GF-D8 (cell line): ENCODE measurements at regions not wholly inside any gene's neighbourhood (a gene's known extent, or its start where the extent isn't known, plus 50 kb on each side); places are given as distances from the start of the nearest gene placed in this dataset.
A peak's percentile ranks its signal among the peaks of the same experiment; 100 is the strongest.
"Not testable (repeated sequence)": the region's sequence is repeated elsewhere in the genome, so short reads cannot be mapped to it uniquely, and the experiment has no call there.

Source experiments
- DNase-seq: peaks from one replicate; lab custom pipeline; 2025; lab: John Stamatoyannopoulos, UW

- DNase-seq, result no peak
These were observed 191.8 kb downstream of the TMEM200A start for GRCh38 chr6:130557481-130558112.

DNA sequence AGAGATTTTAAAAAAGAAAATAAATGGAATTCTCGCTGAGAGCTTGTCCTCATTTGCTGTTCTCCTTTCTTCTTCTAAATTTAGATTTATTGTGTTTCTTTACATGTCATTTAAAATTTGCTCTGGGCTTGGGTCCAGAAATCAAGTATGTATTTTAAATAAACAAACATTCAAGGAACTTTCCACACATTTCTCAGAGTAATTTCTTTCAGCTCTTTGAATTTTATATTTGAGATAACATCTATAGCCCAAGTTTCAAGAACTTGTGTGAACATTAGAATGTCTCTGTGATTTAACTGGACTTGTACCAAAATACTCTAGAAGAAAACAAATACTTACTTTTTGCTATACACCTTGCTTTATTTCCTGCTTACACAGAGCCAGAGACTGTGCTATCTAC lies 192.3 kb downstream of the TMEM200A start:
- DNase-seq, result no peak

DNA sequence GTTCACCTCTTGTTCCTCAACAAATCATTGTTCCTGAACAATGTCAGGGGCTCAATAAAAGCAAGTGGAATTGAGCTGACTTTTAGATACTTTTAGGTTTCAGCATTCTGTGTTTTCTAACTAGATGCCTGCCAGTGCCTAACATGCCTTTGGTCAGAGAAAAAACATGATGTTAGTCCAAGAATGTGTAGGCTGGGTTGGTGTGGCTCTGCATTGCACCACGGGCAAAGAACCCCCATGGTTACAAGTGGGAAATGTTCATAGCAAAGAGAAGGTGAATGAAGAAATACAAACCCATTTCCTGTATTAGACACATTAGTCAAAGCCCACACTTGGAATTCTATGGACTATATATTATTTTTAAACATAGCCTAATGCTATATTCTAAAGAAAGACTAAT lies 193.3 kb downstream of the TMEM200A start:
- DNase-seq, result no peak

GRCh38 chr6:130560231-130560630 lies 194.4 kb downstream of the TMEM200A start:
- DNase-seq, result no peak

- DNase-seq, result not testable (repeated sequence)
These were observed 195.3 kb downstream of the TMEM200A start for GRCh38 chr6:130561159-130561558.

DNA sequence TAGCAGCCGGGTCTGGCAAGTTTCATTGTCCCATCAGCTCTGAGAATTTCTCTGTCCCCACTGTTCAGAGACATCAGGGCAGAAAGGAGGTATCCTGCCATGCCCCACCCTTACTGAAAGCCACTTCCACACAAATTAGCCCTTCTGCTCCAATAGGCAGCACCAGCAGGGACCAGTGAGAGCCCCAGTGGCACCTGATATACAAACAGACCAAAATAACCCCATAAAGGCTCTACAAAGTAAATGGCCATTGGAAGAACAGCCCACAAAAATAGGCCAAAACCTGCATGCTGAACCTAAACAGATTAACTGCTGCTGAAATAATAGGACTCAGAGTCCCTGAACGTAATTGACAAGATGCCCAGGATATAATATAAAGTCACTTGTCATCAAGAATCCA lies 199.9 kb downstream of the TMEM200A start:
- DNase-seq, result no peak

- no peak for DNase-seq
These were observed 208.3 kb downstream of the TMEM200A start for GRCh38 chr6:130574146-130574545.

DNA sequence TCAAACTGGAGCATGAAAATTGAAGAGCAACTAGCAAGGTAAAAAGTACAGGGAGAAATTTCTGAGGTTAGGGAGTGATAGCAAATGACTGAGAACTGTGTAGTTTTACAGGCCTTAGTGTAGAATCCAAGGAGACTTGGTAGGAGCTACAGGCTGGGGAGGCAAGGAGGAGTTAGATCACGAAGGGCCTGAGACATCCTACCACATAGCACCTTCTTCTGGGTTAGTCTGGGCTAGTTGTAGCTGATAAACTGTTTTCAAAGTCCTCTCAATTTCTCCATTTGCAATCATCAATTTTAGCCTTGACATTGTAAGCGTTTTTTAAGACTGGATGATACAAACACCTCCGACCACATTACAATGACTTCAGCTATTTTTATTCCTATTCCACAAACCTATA lies 209.7 kb downstream of the TMEM200A start:
- no peak for DNase-seq

GRCh38 chr6:130575971-130576370 lies 210.2 kb downstream of the TMEM200A start:
- DNase-seq, result no peak

- DNase-seq, result no peak
These were observed 211.5 kb downstream of the TMEM200A start for GRCh38 chr6:130577178-130577919.

GRCh38 chr6:130578713-130579112 lies 212.9 kb downstream of the TMEM200A start:
- DNase-seq, result no peak

- DNase-seq, result no peak
These were observed 217.5 kb downstream of the TMEM200A start for GRCh38 chr6:130583268-130583667.

GRCh38 chr6:130585587-130585986 lies 219.8 kb downstream of the TMEM200A start:
- no peak for DNase-seq

- no peak for DNase-seq
These were observed 222.1 kb downstream of the TMEM200A start for GRCh38 chr6:130587778-130588520.

DNA sequence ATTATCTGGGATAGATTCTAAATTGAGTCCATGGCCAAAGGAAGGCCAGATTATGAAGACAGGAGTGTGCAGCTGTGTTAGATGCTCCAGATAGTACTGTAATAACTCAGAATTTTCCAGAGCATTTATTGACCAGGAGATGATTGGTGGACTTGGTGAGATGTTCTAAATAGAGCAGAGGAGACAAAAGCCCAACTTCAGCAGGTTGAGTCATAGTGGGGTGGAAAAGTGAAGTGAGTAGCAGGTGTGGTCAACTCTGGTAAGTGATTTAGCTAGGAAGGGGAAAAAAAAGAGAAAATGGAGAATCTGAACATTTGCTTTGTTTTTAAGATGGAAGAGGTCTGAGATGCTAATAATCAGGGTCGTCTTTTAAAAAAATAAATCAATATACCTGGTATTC lies 227.4 kb downstream of the TMEM200A start:
- no peak for DNase-seq

DNA sequence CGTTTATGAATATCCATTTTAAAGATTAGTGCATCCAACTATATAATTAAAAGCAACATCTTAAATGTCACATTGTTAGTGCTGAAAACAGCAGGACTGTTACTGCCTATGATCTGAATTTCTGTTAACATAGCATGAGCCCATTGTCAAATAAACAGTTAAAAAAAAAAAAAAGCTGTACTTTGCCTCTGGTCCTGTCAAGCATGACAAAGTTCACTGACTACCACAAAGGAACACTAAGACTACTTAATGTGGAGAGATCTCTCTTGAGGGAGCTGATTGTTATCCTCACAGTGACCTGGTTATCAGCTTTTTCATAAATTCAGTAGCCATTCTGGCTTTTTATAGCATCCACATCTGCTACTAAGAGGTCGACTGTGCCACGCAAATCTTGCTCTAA lies 228.1 kb downstream of the TMEM200A start:
- no peak for DNase-seq

- no peak for DNase-seq
These were observed 228.9 kb upstream of the SMLR1 start for GRCh38 chr6:130598021-130598989.

DNA sequence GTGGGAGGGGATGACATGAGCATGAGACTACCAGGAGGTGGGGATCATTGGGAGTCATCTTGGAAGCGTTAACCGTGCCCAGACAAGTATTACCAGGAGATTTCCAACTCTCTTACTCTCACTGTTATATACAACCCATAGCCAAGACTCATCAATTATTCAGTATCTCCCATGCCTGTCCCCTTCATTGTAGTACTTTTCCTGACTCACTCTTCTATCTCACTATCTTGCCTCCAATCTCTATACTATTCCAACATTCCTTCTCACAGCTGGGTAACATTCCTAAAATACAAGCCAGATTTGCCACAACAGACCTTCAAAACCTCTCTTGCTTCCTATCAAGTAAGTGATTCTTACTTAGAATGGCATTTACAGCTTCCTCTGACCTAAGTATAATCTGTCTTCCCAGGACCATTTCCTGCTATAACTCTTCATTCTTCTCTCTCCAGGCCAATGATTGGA lies 226.3 kb upstream of the SMLR1 start:
- no peak for DNase-seq

- DNase-seq, result peak; percentile 12
These were observed 224.9 kb upstream of the SMLR1 start for GRCh38 chr6:130602151-130602770.

DNA sequence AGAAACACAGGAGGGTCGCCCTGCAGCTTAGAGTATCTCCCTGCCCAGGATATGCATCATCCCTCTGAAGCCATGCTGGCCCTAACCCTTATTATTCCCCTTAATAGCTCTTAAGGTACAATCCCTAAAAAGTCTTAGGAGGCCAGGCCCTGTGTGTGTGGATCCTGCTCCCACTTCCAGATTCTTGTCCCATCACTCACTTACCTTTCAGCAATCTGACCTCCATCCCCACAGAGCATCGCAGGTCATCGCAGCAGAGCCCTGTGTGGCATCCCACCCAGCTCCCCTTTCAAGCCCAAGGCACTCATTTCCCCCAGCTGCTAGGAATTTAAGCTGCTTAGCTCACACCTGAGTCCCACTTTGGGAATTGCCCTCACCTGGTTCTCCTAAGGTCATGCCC lies 223.8 kb upstream of the SMLR1 start:
- no peak for DNase-seq

DNA sequence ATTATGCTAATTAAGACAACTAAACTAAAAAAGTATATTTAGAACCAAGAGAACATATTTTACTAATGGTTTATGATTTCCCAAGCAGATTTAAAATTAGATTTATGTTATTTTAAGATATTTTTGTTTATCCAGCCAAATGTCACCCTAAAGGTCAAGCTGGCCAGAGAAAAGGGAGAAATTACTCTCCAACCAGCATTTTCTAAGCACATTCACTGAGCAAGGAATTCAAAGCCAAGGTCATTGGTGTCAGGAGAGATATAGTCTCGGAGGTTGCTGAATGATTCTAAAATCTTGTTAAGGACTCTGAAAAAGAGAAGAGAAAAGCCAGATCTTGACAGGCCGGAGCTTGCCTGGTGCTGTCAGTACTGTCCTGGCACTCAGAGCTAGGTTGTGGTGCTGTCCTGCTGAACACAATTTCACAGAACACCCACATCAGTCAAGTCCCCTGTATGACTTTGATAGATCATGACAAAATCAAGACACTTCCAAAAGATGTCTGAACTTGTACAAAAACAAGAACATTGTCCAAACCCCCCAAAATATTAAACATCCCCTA lies 222.3 kb upstream of the SMLR1 start:
- no peak for DNase-seq
